ENCODE measurements at regions not wholly inside any gene's neighbourhood (a gene's known extent, or its start where the extent isn't known, plus 50 kb on each side); places are given as distances from the start of the nearest gene placed in this dataset.
A peak's percentile ranks its signal among the peaks of the same experiment; 100 is the strongest.
"Not testable (repeated sequence)": the region's sequence is repeated elsewhere in the genome, so short reads cannot be mapped to it uniquely, and the experiment has no call there.

GRCh38 chr2:53209679-53210458, 557.7 kb upstream of the CHAC2 start:
- Histone ChIP-seq H2AFZ (ENCODE audit: low read length) (no peak overlapping the region), H3K4me3 (ENCODE audit: low read length) (no peak overlapping the region), H4K20me1 (ENCODE audit: insufficient read depth, low read depth, low read length) (no peaks in the 10 kb centered on the region), H3K4me2 (ENCODE audit: low read depth, low read length, poor library complexity, severe bottlenecking) (no peak overlapping the region), H3K36me3 (ENCODE audit: insufficient read depth, low read length) (no peaks in the 10 kb centered on the region), H3K9ac (ENCODE audit: low read length) (no peak overlapping the region), H3K9me2 (replicated peaks; ENCODE audit: insufficient read depth, low read length) (no peaks in the 10 kb centered on the region), H3K27ac (ENCODE audit: low read length) (no peak overlapping the region), H3K27me3 (ENCODE audit: low read length) (no peaks in the 10 kb centered on the region), H3K79me2 (ENCODE audit: low read length) (no peaks in the 10 kb centered on the region), H3K4me1 (ENCODE audit: low read length) (no peaks in the 10 kb centered on the region), H3K9me3 (ENCODE audit: low read length) (no peaks in the 10 kb centered on the region)
- DNase-seq = peak; percentile 11

GRCh38 chr2:53208815-53209214, 558.8 kb upstream of the CHAC2 start:
- H3K4me2 ChIP-seq (ENCODE audit: low read depth, low read length, poor library complexity, severe bottlenecking) = no peak overlapping the region
- no peaks in the 10 kb centered on the region for H3K27me3 ChIP-seq (ENCODE audit: low read length)
- no peaks in the 10 kb centered on the region for H3K9me3 ChIP-seq (ENCODE audit: low read length)
- no peak overlapping the region for H3K9ac ChIP-seq (ENCODE audit: low read length)
- no peak overlapping the region for H3K4me3 ChIP-seq (ENCODE audit: low read length)
- no peaks in the 10 kb centered on the region for H3K36me3 ChIP-seq (ENCODE audit: insufficient read depth, low read length)
- H2AFZ ChIP-seq (ENCODE audit: low read length) = no peak overlapping the region
- no peaks in the 10 kb centered on the region for H3K4me1 ChIP-seq (ENCODE audit: low read length)
- DNase-seq = no peak
- H4K20me1 ChIP-seq (ENCODE audit: insufficient read depth, low read depth, low read length) = no peaks in the 10 kb centered on the region
- H3K79me2 ChIP-seq (ENCODE audit: low read length) = no peaks in the 10 kb centered on the region
- no peak overlapping the region for H3K27ac ChIP-seq (ENCODE audit: low read length)
- H3K9me2 ChIP-seq (replicated peaks; ENCODE audit: insufficient read depth, low read length) = no peaks in the 10 kb centered on the region

DNA sequence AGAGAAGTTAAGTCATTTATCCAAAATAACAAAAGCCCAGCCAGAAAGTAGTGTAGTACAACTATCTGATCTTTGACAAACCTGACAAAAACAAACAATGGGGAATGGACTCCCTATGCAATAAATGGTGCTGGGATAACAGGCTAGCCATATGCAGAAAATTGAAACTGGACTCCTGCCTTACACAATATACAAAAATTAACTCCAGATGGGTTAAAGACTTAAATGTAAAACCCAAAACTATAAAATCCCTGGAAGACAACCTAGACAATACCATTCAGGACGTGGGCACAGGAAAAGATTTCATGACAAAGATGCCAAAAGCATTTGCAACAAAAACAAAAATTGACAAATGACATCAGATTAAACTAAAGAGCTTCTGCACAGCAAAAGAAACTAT, 561.4 kb upstream of the CHAC2 start:
- not testable (repeated sequence) for H3K79me2 ChIP-seq (ENCODE audit: low read length); H3K36me3 ChIP-seq (ENCODE audit: insufficient read depth, low read length); H3K27me3 ChIP-seq (ENCODE audit: low read length); H3K9ac ChIP-seq (ENCODE audit: low read length); H4K20me1 ChIP-seq (ENCODE audit: insufficient read depth, low read depth, low read length); H3K4me3 ChIP-seq (ENCODE audit: low read length); H3K4me2 ChIP-seq (ENCODE audit: low read depth, low read length, poor library complexity, severe bottlenecking); H3K9me3 ChIP-seq (ENCODE audit: low read length); H3K9me2 ChIP-seq (replicated peaks; ENCODE audit: insufficient read depth, low read length); H3K27ac ChIP-seq (ENCODE audit: low read length); H2AFZ ChIP-seq (ENCODE audit: low read length); H3K4me1 ChIP-seq (ENCODE audit: low read length)
- DNase-seq = peak; percentile 20

DNA sequence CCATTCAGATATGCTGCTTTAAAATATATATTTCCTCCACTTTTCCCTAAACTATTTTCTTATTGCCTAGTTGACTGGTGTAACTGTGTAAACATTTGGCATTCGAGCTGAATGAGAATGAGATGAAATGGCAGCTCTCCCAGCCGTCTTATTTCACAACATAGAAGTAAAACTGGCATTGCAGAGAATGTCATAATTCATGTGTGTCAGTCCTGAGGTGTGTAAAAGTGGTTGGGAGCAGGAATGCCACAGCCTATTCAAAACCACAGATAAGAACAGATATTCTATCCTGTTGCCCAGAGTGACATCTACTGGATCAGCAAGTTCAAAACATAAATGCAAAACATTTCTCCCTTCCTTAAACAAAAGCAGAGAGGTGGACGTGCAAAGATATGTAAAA, 565.5 kb upstream of the CHAC2 start:
- Histone ChIP-seq H3K27ac (ENCODE audit: low read length) (no peak overlapping the region), H3K4me3 (ENCODE audit: low read length) (no peak overlapping the region), H3K9ac (ENCODE audit: low read length) (no peak overlapping the region), H3K27me3 (ENCODE audit: low read length) (no peaks in the 10 kb centered on the region), H3K36me3 (ENCODE audit: insufficient read depth, low read length) (no peaks in the 10 kb centered on the region), H3K4me1 (ENCODE audit: low read length) (no peaks in the 10 kb centered on the region), H3K9me2 (replicated peaks; ENCODE audit: insufficient read depth, low read length) (no peaks in the 10 kb centered on the region), H2AFZ (ENCODE audit: low read length) (no peak overlapping the region), H3K4me2 (ENCODE audit: low read depth, low read length, poor library complexity, severe bottlenecking) (no peak overlapping the region), H3K9me3 (ENCODE audit: low read length) (no peaks in the 10 kb centered on the region), H3K79me2 (ENCODE audit: low read length) (no peaks in the 10 kb centered on the region), H4K20me1 (ENCODE audit: insufficient read depth, low read depth, low read length) (no peaks in the 10 kb centered on the region)
- DNase-seq = peak; percentile 34

GRCh38 chr2:53200072-53200471, 567.5 kb upstream of the CHAC2 start:
- H3K27me3 ChIP-seq (ENCODE audit: low read length) = no peaks in the 10 kb centered on the region
- no peaks in the 10 kb centered on the region for H3K4me1 ChIP-seq (ENCODE audit: low read length)
- DNase-seq = no peak
- no peak overlapping the region for H3K9ac ChIP-seq (ENCODE audit: low read length)
- H3K27ac ChIP-seq (ENCODE audit: low read length) = no peak overlapping the region
- H3K4me3 ChIP-seq (ENCODE audit: low read length) = no peak overlapping the region
- H3K79me2 ChIP-seq (ENCODE audit: low read length) = no peaks in the 10 kb centered on the region
- no peaks in the 10 kb centered on the region for H4K20me1 ChIP-seq (ENCODE audit: insufficient read depth, low read depth, low read length)
- H3K4me2 ChIP-seq (ENCODE audit: low read depth, low read length, poor library complexity, severe bottlenecking) = no peak overlapping the region
- H3K9me2 ChIP-seq (replicated peaks; ENCODE audit: insufficient read depth, low read length) = no peaks in the 10 kb centered on the region
- H3K9me3 ChIP-seq (ENCODE audit: low read length) = no peaks in the 10 kb centered on the region
- no peaks in the 10 kb centered on the region for H3K36me3 ChIP-seq (ENCODE audit: insufficient read depth, low read length)
- no peak overlapping the region for H2AFZ ChIP-seq (ENCODE audit: low read length)

- Histone ChIP-seq H3K4me2 (ENCODE audit: low read depth, low read length, poor library complexity, severe bottlenecking) (no peak overlapping the region), H3K36me3 (ENCODE audit: insufficient read depth, low read length) (no peaks in the 10 kb centered on the region), H2AFZ (ENCODE audit: low read length) (no peak overlapping the region), H3K4me1 (ENCODE audit: low read length) (no peaks in the 10 kb centered on the region), H3K9me3 (ENCODE audit: low read length) (no peaks in the 10 kb centered on the region), H4K20me1 (ENCODE audit: insufficient read depth, low read depth, low read length) (no peaks in the 10 kb centered on the region), H3K79me2 (ENCODE audit: low read length) (no peaks in the 10 kb centered on the region), H3K4me3 (ENCODE audit: low read length) (no peak overlapping the region), H3K27ac (ENCODE audit: low read length) (no peak overlapping the region), H3K27me3 (ENCODE audit: low read length) (0 out of 2 replicates have a peak, but pooled peaks cover 2% of the 10 kb centered on the region), H3K9me2 (replicated peaks; ENCODE audit: insufficient read depth, low read length) (no peaks in the 10 kb centered on the region), H3K9ac (ENCODE audit: low read length) (no peak overlapping the region)
- DNase-seq = no peak
These were observed 578.6 kb upstream of the CHAC2 start for GRCh38 chr2:53188851-53189510.

DNA sequence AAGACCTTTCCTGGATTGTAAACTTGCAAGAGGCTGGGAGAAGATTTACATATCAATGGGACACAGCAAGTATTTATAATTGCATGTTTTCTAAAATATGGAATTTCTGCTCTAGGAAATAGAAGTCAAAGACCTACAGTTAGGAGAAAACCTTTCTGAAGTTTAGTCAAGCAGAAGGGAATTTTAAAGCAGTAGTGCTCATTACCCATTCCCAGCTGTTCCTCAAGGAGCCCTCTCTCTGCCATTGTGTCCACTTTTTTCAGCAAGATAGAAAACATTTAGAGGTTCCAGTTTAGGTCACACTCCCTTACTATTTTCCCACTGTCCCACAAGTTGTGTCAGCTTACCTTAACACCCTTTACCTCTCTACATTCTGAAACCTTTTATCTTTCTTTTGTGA, 584.0 kb upstream of the CHAC2 start:
- H2AFZ ChIP-seq (ENCODE audit: low read length) = no peak overlapping the region

GRCh38 chr2:53182601-53183000, 585.0 kb upstream of the CHAC2 start:
- no peaks in the 10 kb centered on the region for H3K79me2 ChIP-seq (ENCODE audit: low read length)
- no peaks in the 10 kb centered on the region for H3K27me3 ChIP-seq (ENCODE audit: low read length)
- H3K4me3 ChIP-seq (ENCODE audit: low read length) = no peak overlapping the region
- no peaks in the 10 kb centered on the region for H4K20me1 ChIP-seq (ENCODE audit: insufficient read depth, low read depth, low read length)
- no peak overlapping the region for H3K4me2 ChIP-seq (ENCODE audit: low read depth, low read length, poor library complexity, severe bottlenecking)
- no peak overlapping the region for H3K27ac ChIP-seq (ENCODE audit: low read length)
- no peaks in the 10 kb centered on the region for H3K4me1 ChIP-seq (ENCODE audit: low read length)
- H3K36me3 ChIP-seq (ENCODE audit: insufficient read depth, low read length) = no peaks in the 10 kb centered on the region
- H3K9ac ChIP-seq (ENCODE audit: low read length) = no peak overlapping the region
- no peaks in the 10 kb centered on the region for H3K9me3 ChIP-seq (ENCODE audit: low read length)
- no peaks in the 10 kb centered on the region for H3K9me2 ChIP-seq (replicated peaks; ENCODE audit: insufficient read depth, low read length)
- no peak for DNase-seq
- no peak overlapping the region for H2AFZ ChIP-seq (ENCODE audit: low read length)

More for the DNA sequence above, 584.0 kb upstream of the CHAC2 start:
- H3K36me3 ChIP-seq (ENCODE audit: insufficient read depth, low read length) = no peaks in the 10 kb centered on the region
- no peak overlapping the region for H3K27ac ChIP-seq (ENCODE audit: low read length)
- no peak for DNase-seq
- H3K4me1 ChIP-seq (ENCODE audit: low read length) = no peaks in the 10 kb centered on the region
- no peaks in the 10 kb centered on the region for H3K27me3 ChIP-seq (ENCODE audit: low read length)
- H4K20me1 ChIP-seq (ENCODE audit: insufficient read depth, low read depth, low read length) = no peaks in the 10 kb centered on the region
- H3K9ac ChIP-seq (ENCODE audit: low read length) = no peak overlapping the region
- H3K4me3 ChIP-seq (ENCODE audit: low read length) = no peak overlapping the region
- H3K4me2 ChIP-seq (ENCODE audit: low read depth, low read length, poor library complexity, severe bottlenecking) = no peak overlapping the region
- H3K79me2 ChIP-seq (ENCODE audit: low read length) = no peaks in the 10 kb centered on the region
- H3K9me3 ChIP-seq (ENCODE audit: low read length) = no peaks in the 10 kb centered on the region
- H3K9me2 ChIP-seq (replicated peaks; ENCODE audit: insufficient read depth, low read length) = no peaks in the 10 kb centered on the region

All from Karpas-422 (cell line).